ENCODE measurements at regions not wholly inside any gene's neighbourhood (a gene's known extent, or its start where the extent isn't known, plus 50 kb on each side); places are given as distances from the start of the nearest gene placed in this dataset.

DNA sequence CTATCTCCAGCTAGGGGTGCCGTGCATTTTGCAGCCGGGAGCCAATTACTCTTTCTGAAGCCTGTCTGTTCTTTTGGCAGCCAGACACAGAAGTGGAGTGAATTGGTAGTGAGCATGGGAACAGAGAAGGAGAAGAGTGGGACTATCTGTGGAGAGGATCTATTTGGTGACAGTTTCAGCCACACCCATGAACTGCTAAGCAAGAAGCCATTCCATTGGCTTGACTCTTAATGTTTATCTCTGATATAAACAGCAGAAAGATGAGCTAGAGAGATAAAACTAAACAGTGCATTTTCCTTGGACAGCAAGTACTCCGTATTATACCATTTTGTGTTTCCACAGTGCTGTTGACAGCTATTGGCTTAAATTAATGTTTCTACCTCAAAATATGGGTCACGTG, 259.6 kb upstream of the THUMPD2 start:
- Histone ChIP-seq H3K27ac (ENCODE audit: extremely low read depth, low read depth, low read length) (no peak overlapping the region), H3K4me1 (ENCODE audit: control insufficient read depth, insufficient read depth, low read length) (no peaks in the 10 kb centered on the region), H3K36me3 (ENCODE audit: control insufficient read depth in 2 of 2, insufficient read depth in 1 of 2, low read length in 2 of 2) (no peaks in the 10 kb centered on the region), H3K9me3 (ENCODE audit: control insufficient read depth, insufficient read depth, low read depth, low read length) (no peaks in the 10 kb centered on the region), H3K4me3 (ENCODE audit: low read depth, low read length) (no peak overlapping the region)
- ChIA-PET POLR2A (no interaction called here), CTCF (interaction anchor here (0.6 kb wide), 1 partner anchor 1660 kb away, joined by 3 read pairs; no protein-coding TSS in a partner anchor)
- TF ChIP-seq ZNF221 (tag by site-specific recombination; IDR thresholded peaks at IDR 0.05; ENCODE audit: borderline replicate concordance) (no peak), ZNF112 (tag by site-specific recombination; IDR thresholded peaks at IDR 0.05) (no peak)
- TF ChIP-seq, protein P1, sequence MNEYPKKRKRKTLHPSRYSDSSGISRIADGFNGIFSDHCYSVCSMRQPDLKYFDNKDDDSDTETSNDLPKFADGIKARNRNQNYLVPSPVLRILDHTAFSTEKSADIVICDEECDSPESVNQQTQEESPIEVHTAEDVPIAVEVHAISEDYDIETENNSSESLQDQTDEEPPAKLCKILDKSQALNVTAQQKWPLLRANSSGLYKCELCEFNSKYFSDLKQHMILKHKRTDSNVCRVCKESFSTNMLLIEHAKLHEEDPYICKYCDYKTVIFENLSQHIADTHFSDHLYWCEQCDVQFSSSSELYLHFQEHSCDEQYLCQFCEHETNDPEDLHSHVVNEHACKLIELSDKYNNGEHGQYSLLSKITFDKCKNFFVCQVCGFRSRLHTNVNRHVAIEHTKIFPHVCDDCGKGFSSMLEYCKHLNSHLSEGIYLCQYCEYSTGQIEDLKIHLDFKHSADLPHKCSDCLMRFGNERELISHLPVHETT (tag by site-specific recombination; IDR thresholded peaks at IDR 0.05), result no peak
- TF ChIP-seq, protein P2, sequence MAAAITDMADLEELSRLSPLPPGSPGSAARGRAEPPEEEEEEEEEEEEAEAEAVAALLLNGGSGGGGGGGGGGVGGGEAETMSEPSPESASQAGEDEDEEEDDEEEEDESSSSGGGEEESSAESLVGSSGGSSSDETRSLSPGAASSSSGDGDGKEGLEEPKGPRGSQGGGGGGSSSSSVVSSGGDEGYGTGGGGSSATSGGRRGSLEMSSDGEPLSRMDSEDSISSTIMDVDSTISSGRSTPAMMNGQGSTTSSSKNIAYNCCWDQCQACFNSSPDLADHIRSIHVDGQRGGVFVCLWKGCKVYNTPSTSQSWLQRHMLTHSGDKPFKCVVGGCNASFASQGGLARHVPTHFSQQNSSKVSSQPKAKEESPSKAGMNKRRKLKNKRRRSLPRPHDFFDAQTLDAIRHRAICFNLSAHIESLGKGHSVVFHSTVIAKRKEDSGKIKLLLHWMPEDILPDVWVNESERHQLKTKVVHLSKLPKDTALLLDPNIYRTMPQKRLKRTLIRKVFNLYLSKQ (tag by site-specific recombination; IDR thresholded peaks at IDR 0.05; ENCODE audit: borderline replicate concordance), result no peak

DNA sequence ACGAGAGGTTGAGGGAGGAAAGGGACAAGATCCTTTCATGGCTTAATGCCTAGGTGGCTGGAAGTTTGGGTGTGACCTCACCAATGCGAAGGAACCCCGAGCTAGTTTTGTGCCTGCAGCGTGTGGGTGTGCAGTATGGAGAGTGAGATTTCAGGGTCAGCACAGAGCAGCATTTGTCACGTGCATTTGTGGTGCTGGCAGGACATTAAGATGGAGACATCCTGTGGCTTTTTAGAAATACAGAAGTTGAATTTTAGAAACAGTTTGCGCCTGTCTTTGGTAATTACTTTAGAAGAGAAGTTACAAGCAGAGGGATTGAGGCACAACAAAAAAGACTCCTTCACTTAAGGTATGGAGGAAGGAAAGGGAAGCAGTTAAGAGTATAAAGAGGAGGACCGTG, 258.2 kb upstream of the THUMPD2 start:
- no peaks in the 10 kb centered on the region for H3K9me3 ChIP-seq (ENCODE audit: control insufficient read depth, insufficient read depth, low read depth, low read length)
- ChIA-PET POLR2A (no interaction called here), CTCF (no interaction called here)
- no peak for TF ChIP-seq SCRT1 (tag by site-specific recombination; IDR thresholded peaks at IDR 0.05; ENCODE audit: borderline replicate concordance)
- no peak for TF ChIP-seq ZNF610 (tag by site-specific recombination; IDR thresholded peaks at IDR 0.05; ENCODE audit: borderline replicate concordance)
- no peak for TF ChIP-seq ZNF558 (tag by site-specific recombination; IDR thresholded peaks at IDR 0.05)
- TF ChIP-seq ZBTB8A (tag by site-specific recombination; IDR thresholded peaks at IDR 0.05), result no peak
- TF ChIP-seq ZFP69B (tag by site-specific recombination; IDR thresholded peaks at IDR 0.05), result no peak
- TF ChIP-seq, protein P3, sequence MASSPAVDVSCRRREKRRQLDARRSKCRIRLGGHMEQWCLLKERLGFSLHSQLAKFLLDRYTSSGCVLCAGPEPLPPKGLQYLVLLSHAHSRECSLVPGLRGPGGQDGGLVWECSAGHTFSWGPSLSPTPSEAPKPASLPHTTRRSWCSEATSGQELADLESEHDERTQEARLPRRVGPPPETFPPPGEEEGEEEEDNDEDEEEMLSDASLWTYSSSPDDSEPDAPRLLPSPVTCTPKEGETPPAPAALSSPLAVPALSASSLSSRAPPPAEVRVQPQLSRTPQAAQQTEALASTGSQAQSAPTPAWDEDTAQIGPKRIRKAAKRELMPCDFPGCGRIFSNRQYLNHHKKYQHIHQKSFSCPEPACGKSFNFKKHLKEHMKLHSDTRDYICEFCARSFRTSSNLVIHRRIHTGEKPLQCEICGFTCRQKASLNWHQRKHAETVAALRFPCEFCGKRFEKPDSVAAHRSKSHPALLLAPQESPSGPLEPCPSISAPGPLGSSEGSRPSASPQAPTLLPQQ (tag by site-specific recombination; IDR thresholded peaks at IDR 0.05), result no peak
- TF ChIP-seq ZNF366 (tag by site-specific recombination; conservative IDR thresholded peaks at IDR 0.05), result no peak
- TF ChIP-seq OSR2 (tag by site-specific recombination; IDR thresholded peaks at IDR 0.05), result no peak
- TF ChIP-seq ZNF510 (tag by site-specific recombination; IDR thresholded peaks at IDR 0.05; ENCODE audit: insufficient replicate concordance), result no peak
- TF ChIP-seq ZNF155 (tag by site-specific recombination; IDR thresholded peaks at IDR 0.05), result no peak
- TF ChIP-seq, protein P4, sequence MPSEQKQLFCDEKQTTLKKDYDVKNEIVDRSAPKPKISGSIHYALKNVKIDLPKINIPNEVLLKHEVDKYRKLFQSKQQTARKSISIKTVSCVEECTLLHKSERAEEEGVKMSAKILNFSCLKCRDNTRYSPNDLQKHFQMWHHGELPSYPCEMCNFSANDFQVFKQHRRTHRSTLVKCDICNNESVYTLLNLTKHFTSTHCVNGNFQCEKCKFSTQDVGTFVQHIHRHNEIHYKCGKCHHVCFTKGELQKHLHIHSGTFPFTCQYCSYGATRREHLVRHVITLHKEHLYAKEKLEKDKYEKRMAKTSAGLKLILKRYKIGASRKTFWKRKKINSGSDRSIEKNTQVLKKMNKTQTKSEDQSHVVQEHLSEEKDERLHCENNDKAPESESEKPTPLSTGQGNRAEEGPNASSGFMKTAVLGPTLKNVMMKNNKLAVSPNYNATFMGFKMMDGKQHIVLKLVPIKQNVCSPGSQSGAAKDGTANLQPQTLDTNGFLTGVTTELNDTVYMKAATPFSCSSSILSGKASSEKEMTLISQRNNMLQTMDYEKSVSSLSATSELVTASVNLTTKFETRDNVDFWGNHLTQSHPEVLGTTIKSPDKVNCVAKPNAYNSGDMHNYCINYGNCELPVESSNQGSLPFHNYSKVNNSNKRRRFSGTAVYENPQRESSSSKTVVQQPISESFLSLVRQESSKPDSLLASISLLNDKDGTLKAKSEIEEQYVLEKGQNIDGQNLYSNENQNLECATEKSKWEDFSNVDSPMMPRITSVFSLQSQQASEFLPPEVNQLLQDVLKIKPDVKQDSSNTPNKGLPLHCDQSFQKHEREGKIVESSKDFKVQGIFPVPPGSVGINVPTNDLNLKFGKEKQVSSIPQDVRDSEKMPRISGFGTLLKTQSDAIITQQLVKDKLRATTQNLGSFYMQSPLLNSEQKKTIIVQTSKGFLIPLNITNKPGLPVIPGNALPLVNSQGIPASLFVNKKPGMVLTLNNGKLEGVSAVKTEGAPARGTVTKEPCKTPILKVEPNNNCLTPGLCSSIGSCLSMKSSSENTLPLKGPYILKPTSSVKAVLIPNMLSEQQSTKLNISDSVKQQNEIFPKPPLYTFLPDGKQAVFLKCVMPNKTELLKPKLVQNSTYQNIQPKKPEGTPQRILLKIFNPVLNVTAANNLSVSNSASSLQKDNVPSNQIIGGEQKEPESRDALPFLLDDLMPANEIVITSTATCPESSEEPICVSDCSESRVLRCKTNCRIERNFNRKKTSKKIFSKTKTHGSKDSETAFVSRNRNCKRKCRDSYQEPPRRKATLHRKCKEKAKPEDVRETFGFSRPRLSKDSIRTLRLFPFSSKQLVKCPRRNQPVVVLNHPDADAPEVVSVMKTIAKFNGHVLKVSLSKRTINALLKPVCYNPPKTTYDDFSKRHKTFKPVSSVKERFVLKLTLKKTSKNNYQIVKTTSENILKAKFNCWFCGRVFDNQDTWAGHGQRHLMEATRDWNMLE (tag by site-specific recombination; conservative IDR thresholded peaks at IDR 0.05; ENCODE audit: low read depth), result no peak
- no peak for TF ChIP-seq ZNF423 (tag by site-specific recombination; IDR thresholded peaks at IDR 0.05)
- no peak for TF ChIP-seq ZNF621 (tag by site-specific recombination; IDR thresholded peaks at IDR 0.05)
- TF ChIP-seq ZNF214 (tag by site-specific recombination; IDR thresholded peaks at IDR 0.05; ENCODE audit: borderline replicate concordance), result no peak
- no peak overlapping the region for H3K27ac ChIP-seq (ENCODE audit: extremely low read depth, low read depth, low read length)
- H3K4me3 ChIP-seq (ENCODE audit: low read depth, low read length), result no peak overlapping the region
- no peaks in the 10 kb centered on the region for H3K4me1 ChIP-seq (ENCODE audit: control insufficient read depth, insufficient read depth, low read length)
- H3K36me3 ChIP-seq (ENCODE audit: control insufficient read depth in 2 of 2, insufficient read depth in 1 of 2, low read length in 2 of 2), result no peaks in the 10 kb centered on the region
